Nucleus accumbens (tissue), 56 donors: ENCODE measurements at regions not wholly inside any gene's neighbourhood (a gene's known extent, or its start where the extent isn't known, plus 50 kb on each side); places are given as distances from the start of the nearest gene placed in this dataset.
"Not testable (repeated sequence)": the region's sequence is repeated elsewhere in the genome, so short reads cannot be mapped to it uniquely, and the experiment has no call there.

Experiments used
- DNase-seq, 56 donors: peaks; one replicate each; lab custom pipeline; 2025; lab: John Stamatoyannopoulos, UW

DNA sequence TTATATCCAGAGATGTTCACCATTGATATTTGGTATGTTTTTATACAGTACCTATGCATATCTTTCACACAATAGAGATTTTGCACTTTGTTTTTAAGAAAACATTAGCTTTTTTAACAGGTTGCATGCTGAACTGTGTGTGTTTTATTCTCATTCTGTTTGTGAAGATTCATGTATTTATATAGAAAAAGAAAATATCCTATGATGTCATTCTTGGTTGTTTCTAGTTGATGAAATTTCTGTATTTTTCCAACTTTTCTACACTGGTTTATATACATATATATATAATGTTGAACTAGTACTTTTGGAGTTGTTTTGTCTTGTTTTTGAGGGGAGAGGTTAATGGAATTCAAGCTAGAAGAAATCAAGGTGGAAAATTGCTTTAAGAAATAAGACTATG is 143.8 kb downstream of the MATN1 start:
- DNase-seq = no peak

- DNase-seq = no peak
Observed at GRCh38 chr1:30575066-30575465, 148.3 kb downstream of the MATN1 start.

GRCh38 chr1:30572192-30572591 is 151.2 kb downstream of the MATN1 start:
- DNase-seq = no peak

DNA sequence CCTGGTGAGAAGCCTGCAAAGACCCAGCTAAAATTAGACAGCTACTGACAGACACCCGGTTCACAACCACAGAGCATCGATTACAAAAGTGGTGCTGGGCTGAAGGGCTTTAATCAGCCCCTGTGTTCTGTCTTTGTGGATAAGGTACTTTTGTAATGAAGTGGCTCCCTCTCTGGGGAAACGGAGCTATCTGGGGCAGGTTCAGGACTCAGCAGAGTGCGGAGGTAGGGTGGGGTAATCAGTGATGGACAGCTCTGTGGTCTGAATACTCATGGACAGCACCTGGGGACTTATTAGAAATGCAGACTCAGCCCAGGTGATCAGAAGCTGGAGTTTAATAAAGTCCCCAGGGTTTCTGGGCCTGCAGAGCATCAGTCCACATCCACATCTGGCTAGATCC is 152.0 kb downstream of the MATN1 start:
- DNase-seq = no peak

GRCh38 chr1:30569384-30569783 is 154.0 kb downstream of the MATN1 start:
- DNase-seq = no peak

GRCh38 chr1:30562559-30562958 is 160.8 kb downstream of the MATN1 start:
- no peak for DNase-seq

GRCh38 chr1:30551603-30552002 is 171.8 kb downstream of the MATN1 start:
- DNase-seq = no peak

DNA sequence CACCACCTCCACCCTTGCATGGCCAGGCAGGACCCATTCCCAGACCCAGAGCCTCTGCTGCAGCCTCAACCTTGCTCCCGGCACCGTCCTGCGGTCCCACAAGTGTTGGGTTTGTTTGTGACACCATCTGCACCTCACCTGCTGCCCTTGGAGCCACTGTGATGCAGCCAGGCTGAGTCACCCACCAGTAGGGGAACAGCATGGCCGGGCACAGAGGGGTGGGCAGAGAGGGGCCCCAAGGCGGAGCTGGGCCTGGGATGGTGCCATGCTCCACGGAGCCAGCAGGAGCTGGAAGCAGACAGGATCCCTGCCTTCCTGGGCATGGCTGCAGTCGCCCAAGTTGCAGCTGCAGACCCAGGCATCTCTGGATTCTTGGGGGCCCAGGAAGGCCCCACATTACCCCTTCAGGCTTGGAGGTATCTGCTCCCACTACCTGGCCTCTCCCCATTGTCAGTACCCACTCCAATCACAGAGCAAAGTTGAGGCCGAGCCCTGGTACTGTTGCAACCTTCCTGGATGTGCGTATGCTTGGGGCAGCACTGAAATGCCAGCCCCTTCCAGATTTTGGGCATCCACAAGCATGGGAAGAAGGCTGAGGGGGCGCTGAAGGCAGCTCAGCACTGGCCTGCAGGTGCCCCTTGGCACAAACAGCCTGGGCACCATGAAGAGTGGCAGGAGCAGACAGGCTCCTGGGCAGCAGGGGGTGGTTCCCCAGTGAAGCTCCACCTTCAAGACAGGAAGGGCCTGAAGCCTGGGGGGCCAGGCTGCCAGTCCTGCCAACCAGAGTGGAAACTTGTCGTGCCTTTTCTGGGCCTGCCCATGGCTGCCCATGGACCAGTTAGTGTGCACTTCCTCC is 172.8 kb downstream of the MATN1 start:
- no peak for DNase-seq

GRCh38 chr1:30549872-30550271 is 173.5 kb downstream of the MATN1 start:
- DNase-seq = not testable (repeated sequence)

- no peak for DNase-seq
Observed at GRCh38 chr1:30548294-30548693, 175.1 kb downstream of the MATN1 start.

DNA sequence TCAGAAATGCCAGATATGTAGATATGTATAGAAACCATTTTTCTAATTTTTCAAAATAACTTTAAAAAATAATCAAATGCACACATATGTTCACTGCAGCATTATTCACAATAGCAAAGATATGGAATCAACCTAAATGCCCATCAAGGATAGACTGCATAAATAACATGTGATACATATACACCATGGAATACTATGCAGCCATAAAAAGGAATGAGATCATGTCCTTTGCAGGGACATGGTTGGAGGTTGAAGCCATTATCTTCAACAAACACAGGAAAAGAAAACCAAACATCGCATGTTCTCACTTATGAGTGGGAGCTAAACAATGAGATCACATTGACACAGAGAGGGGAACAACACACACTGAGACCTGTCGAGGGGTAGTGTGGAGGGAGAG is 176.1 kb downstream of the MATN1 start:
- DNase-seq = not testable (repeated sequence)

DNA sequence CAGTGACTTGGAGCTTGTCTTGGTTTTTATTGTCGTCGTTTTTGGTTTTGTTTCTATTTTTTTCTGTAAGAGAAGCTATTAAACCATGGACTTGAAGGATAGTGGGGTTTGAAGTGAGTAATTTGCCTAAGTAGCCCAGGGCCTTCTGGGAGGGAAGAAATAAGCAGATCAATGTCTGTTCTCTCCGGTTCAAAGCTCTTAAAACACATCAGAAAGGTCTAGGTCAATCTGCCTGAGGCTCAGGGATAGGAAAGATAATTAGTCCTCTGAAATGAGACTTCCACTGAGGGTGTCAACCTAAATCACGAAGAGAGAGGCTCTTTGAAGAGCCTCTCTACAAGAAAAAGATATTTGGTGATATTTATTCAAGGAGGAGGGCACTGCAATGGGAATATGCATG is 178.0 kb downstream of the MATN1 start:
- no peak for DNase-seq

- no peak for DNase-seq
Observed at GRCh38 chr1:30541721-30542485, 181.5 kb downstream of the MATN1 start.

GRCh38 chr1:30540611-30541192 is 182.7 kb downstream of the MATN1 start:
- no peak for DNase-seq

DNA sequence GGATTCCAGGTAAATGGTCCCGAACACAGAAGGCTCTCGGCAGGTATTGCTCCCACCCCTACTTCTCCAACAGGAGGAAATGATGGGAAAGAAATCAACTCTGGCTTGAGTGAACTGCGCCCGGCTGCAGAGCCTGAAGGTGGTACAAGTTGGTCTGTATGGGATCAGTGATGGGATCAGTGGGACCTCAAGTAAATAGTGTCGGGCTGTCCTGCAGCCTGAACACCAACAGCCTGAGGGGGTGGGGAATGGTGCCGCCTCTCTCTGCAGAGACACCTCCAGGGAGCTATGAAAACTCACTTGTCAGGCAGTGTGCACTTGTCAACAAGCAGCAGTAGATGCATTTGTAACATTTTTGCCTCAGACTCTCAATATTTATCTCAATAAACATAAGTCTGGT is 183.5 kb downstream of the MATN1 start:
- DNase-seq = no peak

DNA sequence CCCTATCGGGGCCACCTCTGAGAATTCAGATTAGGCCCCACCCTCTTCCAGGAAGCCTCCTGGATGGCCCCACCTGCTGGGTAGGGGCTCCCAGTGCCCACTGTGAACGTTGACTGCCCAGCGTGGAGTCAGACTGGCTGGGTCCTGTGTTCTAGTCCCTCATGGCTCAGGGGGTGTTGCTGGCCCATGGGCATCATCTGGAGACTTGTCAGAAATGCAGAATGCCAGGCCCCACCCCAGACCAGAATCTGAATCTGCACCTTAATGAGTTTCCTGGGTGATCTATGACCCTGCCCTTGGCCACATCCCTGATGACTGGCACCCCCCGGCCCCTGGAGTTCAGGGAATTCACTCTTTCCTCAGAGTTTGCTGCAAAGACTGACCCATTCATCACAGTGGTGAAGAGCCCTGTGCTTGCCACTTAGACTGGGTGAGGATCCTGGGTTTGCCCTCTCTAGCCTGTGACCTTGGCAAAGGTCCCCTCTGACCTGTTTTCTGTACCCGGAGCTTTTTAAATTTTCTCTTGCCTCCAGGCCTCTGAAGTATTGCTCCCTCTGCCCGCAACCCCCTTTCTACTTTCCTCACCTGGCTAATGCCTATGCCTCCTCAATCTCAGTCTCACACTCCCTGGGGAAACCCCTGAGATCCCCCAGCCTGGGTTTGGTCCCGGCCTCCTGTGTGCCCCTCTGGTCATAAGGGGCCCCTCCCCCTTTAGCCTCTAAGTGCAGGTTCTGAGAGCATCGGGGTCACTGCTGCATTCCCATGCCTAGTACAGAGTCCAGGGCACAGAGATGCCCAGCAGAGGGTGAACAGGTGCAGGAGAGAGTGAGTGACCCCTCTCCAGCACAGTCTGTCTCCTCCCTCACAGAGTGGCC is 184.2 kb downstream of the MATN1 start:
- DNase-seq = no peak

DNA sequence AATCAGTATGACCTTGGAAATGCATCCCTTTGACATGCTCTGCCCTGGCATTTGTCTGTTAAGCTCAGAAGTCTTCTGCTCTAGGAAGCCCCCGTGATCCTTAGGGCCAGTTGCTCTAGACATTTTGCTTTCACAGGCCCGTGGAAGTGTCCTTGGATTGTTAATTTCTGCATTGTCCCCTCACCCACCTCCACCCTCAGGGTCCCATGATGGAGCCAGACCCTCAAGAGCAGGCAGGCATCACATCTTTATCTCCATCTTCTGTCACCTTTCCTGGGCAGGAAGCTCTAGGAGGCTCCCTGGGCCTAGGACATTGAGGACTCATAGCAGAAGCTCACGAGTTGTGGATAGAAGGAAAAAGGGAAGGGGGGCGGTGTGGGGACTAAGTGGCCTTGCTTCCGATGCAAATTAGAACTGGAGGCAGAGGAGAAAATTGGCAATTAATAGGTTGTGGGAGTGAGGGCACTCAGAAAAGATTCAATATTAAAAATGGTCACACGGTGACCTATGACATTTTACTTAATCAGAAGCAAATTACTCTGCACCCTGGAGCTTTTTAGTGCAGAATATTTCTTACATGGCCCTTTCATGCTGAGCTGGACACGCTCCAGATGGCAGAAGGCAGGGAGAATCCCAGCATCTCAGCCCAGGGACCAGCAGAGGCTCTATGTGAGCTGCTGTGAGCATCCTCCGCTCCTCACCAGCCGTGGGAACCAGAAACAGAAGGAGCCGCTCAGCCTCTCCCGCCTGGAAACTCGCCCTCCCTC is 185.0 kb downstream of the MATN1 start:
- no peak for DNase-seq

DNA sequence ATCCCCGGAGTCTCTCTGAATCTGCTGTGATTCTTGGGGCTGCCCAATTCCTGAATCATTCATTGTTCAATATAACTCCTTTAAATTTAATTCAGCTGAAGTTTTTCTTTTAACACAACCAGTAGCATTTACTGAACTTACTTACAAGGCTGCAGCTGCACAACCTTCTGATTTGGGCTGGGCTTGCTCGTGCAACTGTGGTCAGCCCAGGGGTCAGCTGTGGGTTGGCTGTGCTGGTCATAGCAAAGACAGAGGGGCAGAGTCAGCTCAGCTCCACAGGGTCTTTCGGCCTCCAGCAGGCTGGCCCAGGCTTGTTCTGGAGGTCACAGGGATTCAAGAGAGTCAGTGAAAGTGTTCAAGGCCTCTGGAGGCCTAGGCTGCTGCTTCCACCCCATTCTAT is 186.1 kb downstream of the MATN1 start:
- no peak for DNase-seq

GRCh38 chr1:30536530-30536929 is 186.9 kb downstream of the MATN1 start:
- DNase-seq = no peak
